ENCODE measurements at regions not wholly inside any gene's neighbourhood (a gene's known extent, or its start where the extent isn't known, plus 50 kb on each side); places are given as distances from the start of the nearest gene placed in this dataset.

DNA sequence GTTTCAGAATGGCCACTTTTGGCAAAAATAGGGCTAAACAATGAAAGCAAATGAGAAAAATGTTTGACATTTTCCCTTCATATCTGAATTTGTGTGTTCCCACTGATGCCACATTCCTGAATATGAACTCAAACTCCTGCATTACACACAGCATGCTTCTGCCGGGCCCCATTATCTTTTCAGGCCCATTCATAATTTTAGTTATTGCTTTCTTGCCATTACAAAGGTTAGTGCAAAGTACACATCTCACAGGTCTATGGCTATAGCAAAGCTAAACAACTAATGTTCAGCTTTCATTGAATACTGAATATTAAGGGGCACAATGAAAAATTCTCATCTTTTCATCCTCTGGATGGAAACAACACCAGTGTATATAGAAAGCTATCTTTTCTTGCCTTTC, 568.9 kb upstream of the ZNF608 start:
- DNase-seq: no peak
- POLR2A ChIA-PET: no interaction called here
- Mint-ChIP-seq H3K27me3 (no peaks in the 10 kb centered on the region), H3K4me1 (no peaks in the 10 kb centered on the region), H3K27ac (peak overlapping the region in 1 of 10 donors; percentile 2), H3K9me3 (peaks cover 0 to 23% (median 2%) of the 10 kb centered on the region in 9 donors), H3K36me3 (no peaks in the 10 kb centered on the region), H3K4me3 (no peak overlapping the region)
- ATAC-seq: no peak

DNA sequence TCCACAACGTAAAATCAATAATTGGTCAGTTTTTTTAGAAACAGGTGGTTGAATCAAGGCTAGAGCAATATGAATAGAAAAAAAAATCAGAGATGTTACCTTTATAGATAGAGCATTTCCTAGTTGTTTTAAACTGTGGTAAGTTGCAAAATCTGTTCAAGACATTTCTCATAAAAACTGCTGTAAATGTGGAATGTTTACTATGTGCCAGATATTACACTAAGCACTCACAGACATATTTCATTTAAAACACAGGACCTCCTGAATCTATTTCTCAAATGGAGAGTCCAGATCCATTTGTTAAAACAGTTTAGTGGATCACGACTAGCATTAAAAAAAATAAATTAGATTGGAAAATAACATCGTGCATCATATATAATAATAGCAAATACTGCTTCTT, 570.0 kb upstream of the ZNF608 start:
- no peaks in the 10 kb centered on the region for H3K4me1 Mint-ChIP-seq
- no peak overlapping the region for H3K4me3 Mint-ChIP-seq
- H3K36me3 Mint-ChIP-seq: no peaks in the 10 kb centered on the region
- H3K27ac Mint-ChIP-seq: no peak overlapping the region
- peaks cover 0 to 19% (median 2%) of the 10 kb centered on the region in 9 donors for H3K9me3 Mint-ChIP-seq
- no peaks in the 10 kb centered on the region for H3K27me3 Mint-ChIP-seq
- POLR2A ChIA-PET: no interaction called here
- ATAC-seq (no peak), DNase-seq (no peak)

DNA sequence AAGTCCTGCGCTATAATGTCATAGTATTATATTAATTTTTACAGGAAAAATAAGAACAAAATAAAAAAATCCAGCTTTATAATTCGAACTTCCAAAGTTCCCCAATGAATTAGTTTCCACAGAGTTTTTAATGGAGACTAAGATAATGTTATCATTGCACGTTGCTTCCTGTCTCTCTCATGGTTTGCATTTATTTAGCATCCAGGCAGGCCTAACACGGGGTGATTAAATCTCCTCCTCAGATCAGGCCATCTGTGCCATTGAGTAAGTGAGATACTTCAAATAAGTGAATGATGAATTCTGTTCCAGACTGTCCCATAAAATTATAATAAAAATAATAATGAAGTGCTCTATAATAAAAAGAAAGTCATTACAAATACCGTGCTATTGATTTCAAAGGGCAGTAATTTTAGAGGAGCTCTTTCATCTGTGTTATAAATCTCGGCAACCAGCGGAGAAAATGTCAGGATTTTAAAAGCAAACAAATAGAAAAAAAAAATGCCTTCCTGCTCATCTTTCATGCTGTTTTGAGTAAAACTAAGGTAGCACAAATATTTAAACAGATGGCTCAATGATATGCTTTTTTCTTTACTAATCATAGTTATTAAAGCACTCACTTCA, 570.6 kb upstream of the ZNF608 start:
- Mint-ChIP-seq H3K9me3 (peaks cover 0 to 19% (median 2%) of the 10 kb centered on the region in 9 donors), H3K36me3 (no peaks in the 10 kb centered on the region), H3K4me3 (no peak overlapping the region), H3K27me3 (no peaks in the 10 kb centered on the region), H3K4me1 (no peaks in the 10 kb centered on the region), H3K27ac (no peak overlapping the region)
- ATAC-seq (no peak), DNase-seq (no peak)
- POLR2A ChIA-PET: no interaction called here

DNA sequence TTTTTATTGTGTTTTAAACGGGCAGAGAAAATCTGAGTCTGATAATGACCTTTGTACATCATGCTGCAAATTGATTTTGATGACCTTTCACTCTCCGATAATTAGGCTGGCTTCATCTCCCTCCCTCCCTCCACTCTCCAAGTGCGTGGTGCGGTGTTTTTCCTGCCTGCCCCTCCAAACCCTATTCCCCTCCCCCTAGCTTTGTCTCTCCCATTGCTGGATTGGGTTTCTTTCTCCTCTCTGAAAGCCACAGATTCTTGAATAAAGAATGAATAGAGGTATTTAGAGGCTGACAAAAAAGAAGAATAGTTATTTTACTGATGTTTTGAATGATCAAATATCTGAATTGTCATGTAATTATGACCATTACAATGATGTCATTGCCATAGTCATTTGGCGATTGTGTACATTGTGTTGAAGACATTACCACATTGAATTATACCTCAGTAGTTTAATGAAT, 571.1 kb upstream of the ZNF608 start:
- Mint-ChIP-seq H3K27me3 (no peaks in the 10 kb centered on the region), H3K4me3 (no peak overlapping the region), H3K4me1 (no peaks in the 10 kb centered on the region), H3K27ac (no peak overlapping the region), H3K36me3 (no peaks in the 10 kb centered on the region), H3K9me3 (peaks cover 0 to 15% (median 2%) of the 10 kb centered on the region in 9 donors)
- no peak for DNase-seq
- POLR2A ChIA-PET: no interaction called here
- ATAC-seq: no peak

DNA sequence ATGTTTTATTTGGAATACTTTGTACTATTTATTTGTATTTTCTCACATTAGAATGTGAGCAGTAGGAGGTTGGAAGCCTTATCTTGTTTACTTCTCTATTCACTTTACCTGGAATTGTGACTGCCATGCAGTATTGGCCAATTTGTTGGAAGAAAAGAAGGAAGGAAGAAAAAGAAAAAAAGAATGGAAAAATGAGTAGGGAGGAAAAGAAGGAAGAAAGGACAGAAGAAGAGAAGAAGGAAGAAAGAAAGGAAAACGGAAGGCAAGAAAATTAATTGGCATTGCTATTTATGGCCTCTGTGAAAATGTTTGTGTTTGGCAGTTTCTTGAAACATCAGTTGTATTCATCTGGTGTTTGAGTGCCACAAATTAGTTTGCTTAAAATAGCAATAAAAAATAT, 575.2 kb upstream of the ZNF608 start:
- Mint-ChIP-seq H3K27ac (no peak overlapping the region), H3K9me3 (peaks cover 0 to 7% (median 0%) of the 10 kb centered on the region in 9 donors), H3K4me1 (no peaks in the 10 kb centered on the region), H3K4me3 (no peak overlapping the region), H3K27me3 (no peaks in the 10 kb centered on the region), H3K36me3 (no peaks in the 10 kb centered on the region)
- POLR2A ChIA-PET: no interaction called here
- ATAC-seq (no peak), DNase-seq (no peak)

DNA sequence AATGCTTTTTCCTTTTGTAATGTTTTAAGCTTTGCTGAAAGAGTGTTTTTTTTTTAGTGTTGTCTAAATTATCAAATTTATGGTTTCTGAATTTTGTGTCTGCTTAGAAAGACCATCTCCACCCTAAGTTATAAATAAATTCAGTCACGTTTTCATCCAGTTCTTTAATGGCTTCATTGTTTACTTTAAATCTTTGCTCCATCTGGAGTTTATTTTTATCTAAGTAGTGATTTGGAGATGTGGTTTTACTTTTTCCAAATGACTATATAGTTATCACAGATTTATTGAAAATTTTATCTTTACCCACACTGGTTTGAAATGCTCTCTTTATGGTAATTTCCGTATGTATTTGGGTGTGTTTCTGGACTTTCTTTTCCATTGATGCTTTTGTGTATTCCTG, 577.2 kb upstream of the ZNF608 start:
- Mint-ChIP-seq H3K9me3 (peaks cover 0 to 7% (median 0%) of the 10 kb centered on the region in 9 donors), H3K36me3 (no peaks in the 10 kb centered on the region), H3K4me1 (no peaks in the 10 kb centered on the region), H3K27ac (no peak overlapping the region), H3K27me3 (no peaks in the 10 kb centered on the region), H3K4me3 (no peak overlapping the region)
- POLR2A ChIA-PET: no interaction called here
- no peak for DNase-seq
- no peak for ATAC-seq

DNA sequence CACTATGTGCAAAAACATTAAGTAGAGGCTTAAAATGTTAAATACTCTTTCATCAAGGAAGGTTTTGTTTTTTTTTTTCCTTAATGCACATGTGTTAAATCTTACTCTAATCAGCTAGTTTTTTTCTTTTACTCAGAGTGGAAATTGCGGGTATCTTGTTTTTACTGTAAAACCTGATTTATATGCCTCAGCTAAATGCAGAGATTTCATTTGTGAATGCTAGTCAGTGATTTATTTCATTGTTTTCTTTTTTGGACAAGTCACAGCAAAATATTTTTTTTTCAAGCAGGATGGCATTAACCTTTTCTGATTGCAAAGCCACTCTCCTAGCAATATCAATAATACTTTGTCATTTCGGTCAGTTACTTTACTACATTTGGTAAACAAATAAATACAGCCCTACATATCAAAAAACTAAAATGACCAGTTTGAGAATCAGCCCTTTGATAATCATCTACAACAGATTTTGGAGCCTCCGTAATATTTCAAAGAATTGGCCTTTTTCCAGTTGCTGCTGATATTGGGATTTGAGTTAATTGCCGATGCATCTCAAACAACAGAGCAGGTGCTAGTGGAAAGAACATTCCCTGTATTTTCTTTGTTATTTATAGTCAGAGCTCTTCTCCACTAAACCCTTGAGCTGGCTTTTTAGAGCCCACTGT, 579.2 kb upstream of the ZNF608 start:
- Mint-ChIP-seq H3K27ac (no peak overlapping the region), H3K4me3 (no peak overlapping the region), H3K4me1 (no peaks in the 10 kb centered on the region), H3K27me3 (no peaks in the 10 kb centered on the region), H3K36me3 (no peaks in the 10 kb centered on the region), H3K9me3 (peaks cover 0 to 17% (median 2%) of the 10 kb centered on the region in 9 donors)
- ATAC-seq (no peak), DNase-seq (no peak)
- POLR2A ChIA-PET: no interaction called here

DNA sequence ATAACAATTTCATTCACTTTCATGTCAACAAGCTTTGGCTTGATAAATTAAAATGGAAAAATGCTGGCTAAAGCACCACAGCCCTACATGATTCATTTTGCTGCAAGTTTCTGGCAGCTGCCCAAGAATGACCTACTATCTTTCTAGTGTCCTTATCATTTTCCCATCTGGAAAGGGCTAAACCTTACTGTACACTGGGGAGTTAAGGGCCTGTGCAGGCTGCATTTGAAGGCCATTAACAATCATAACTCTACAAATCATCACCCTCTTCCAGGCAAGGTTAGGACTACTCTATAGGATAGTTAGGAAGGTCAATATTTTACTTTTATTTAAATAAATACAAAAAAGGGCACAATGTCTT, 579.7 kb upstream of the ZNF608 start:
- ATAC-seq (no peak), DNase-seq (no peak)
- POLR2A ChIA-PET: no interaction called here
- no peaks in the 10 kb centered on the region for H3K36me3 Mint-ChIP-seq
- peaks cover 0 to 17% (median under 1%) of the 10 kb centered on the region in 9 donors for H3K9me3 Mint-ChIP-seq
- H3K4me1 Mint-ChIP-seq: no peaks in the 10 kb centered on the region
- H3K27ac Mint-ChIP-seq: peak overlapping the region in 1 of 10 donors; percentile 65
- H3K4me3 Mint-ChIP-seq: no peak overlapping the region
- H3K27me3 Mint-ChIP-seq: no peaks in the 10 kb centered on the region

DNA sequence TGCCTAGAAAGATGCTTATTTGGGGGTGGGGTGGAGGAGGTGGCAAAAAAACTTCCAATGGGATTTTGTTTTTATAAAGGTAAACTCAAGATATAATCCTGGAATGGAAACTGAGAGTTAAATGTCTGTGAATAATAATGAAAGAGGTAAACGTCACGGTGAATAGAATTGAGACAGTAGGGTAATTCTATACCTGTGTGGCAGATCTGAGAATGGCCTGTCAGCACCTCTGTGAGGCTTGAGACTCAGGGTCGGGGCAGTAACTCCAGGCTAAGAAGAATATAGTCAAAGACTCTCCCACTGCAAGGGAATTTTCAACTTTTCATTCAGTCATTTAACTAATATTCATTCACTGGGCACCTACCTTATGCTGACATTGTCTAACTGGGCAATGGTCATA, 581.2 kb upstream of the ZNF608 start:
- Mint-ChIP-seq H3K27ac (no peak overlapping the region), H3K36me3 (no peaks in the 10 kb centered on the region), H3K9me3 (peaks cover 0 to 17% (median 0%) of the 10 kb centered on the region in 9 donors), H3K4me3 (no peak overlapping the region), H3K4me1 (no peaks in the 10 kb centered on the region), H3K27me3 (no peaks in the 10 kb centered on the region)
- POLR2A ChIA-PET: no interaction called here
- ATAC-seq (no peak), DNase-seq (no peak)

DNA sequence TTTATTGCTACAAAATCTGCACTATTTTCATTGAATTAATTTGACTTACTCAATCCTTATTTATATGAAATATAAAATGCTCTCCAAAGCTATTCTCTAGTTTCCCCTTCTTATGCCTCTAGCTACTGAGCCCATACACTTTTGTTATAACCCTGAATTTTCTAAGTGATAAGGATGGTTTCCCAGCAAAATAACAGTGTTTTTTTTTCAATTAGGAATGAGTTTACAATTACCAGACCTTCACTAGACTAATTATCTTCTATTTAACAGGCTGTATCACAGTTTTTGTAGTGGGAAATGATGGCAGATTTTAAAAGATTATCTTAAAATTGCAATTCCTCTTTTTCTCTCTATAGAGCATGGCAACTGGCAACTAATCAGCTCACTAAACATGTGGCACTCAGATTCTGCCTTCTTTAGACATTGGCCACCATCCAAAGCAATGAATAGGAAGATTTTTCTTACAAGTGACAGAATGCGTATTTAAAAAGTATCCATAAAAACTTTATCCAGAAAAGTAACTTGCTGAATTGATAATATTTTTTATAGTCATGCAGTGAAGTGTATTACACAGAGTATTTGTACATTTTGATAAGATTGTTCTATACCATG, 585.7 kb upstream of the ZNF608 start:
- Mint-ChIP-seq H3K27me3 (no peaks in the 10 kb centered on the region), H3K27ac (no peak overlapping the region), H3K9me3 (peaks cover 0 to 17% (median 0%) of the 10 kb centered on the region in 9 donors), H3K4me1 (no peaks in the 10 kb centered on the region), H3K36me3 (no peaks in the 10 kb centered on the region), H3K4me3 (no peak overlapping the region)
- DNase-seq: no peak
- no peak for ATAC-seq
- POLR2A ChIA-PET: no interaction called here

DNA sequence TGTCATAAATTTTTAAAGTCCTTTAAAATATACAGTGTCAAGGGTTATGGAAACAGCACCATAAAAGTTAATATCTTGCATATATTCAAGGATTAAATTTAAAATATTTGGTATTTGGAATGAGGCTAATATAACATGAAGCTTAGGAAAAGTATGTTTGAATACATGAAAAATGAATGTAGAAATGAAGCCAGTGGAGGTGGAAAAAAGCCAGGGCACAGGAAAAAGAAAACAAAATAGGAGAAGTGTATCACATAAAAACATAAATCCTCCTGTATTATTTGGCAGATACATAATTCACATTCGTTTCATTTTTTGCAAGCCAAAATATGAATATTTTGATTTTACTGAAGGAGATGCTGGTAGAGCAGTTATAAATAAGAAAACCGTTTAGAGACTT, 587.0 kb upstream of the ZNF608 start:
- DNase-seq: no peak
- H3K27ac Mint-ChIP-seq: no peak overlapping the region

DNA sequence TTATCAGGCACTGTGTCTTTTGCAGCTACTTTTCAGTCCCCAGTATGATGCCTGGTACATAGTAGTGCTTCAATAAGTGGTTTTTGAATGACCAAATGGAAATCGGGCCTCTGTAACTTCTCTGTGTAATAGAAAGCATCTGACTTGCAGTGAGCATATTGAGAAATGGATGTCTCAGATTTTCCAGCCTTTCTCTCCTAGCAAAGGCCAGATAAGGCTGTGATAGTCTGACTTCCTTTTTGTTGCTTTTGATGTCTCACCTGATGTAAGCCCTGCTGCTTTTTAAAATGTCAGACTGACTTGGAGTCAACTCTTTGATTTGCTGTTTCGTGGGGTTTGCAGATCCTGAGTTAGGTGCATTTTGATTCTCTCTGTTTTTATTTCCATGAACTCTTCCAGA, 590.0 kb upstream of the ZNF608 start:
- H3K36me3 Mint-ChIP-seq: no peaks in the 10 kb centered on the region
- no peak overlapping the region for H3K4me3 Mint-ChIP-seq

More for the DNA sequence above, 587.0 kb upstream of the ZNF608 start:
- no peak for ATAC-seq
- Mint-ChIP-seq H3K27me3 (no peaks in the 10 kb centered on the region), H3K36me3 (no peaks in the 10 kb centered on the region), H3K4me3 (no peak overlapping the region), H3K9me3 (peaks cover 0 to 17% (median 0%) of the 10 kb centered on the region in 9 donors), H3K4me1 (no peaks in the 10 kb centered on the region)
- POLR2A ChIA-PET: no interaction called here

DNA sequence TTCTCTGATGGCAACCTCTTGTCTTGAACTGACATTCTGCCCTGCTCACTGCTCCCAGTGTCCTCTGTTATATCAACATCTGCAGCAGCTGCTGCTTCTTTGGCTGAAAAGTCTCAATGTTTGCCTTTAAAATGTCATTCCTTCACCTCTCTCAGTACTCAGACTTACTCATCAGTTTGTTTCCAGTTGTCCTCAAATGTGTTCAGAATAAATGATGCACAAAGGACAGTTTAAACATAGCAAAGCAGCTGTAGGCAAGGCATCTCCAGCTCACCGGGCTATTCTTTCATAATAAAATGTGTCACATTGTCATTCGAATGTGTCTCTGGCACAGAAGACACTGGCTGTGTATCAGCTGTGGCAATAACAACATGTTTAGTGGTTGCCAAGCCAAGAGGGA, 590.9 kb upstream of the ZNF608 start:
- DNase-seq: no peak
- POLR2A ChIA-PET: no interaction called here
- no peaks in the 10 kb centered on the region for H3K27me3 Mint-ChIP-seq
- no peak overlapping the region for H3K27ac Mint-ChIP-seq
- no peaks in the 10 kb centered on the region for H3K36me3 Mint-ChIP-seq
- no peak for ATAC-seq
- H3K9me3 Mint-ChIP-seq: peaks cover 0 to 9% (median 3%) of the 10 kb centered on the region in 9 donors
- no peak overlapping the region for H3K4me3 Mint-ChIP-seq
- H3K4me1 Mint-ChIP-seq: peaks cover 0 to 5% (median 0%) of the 10 kb centered on the region in 4 donors

More for the DNA sequence above, 590.0 kb upstream of the ZNF608 start:
- peaks cover 0 to 5% (median 0%) of the 10 kb centered on the region in 4 donors for H3K4me1 Mint-ChIP-seq
- H3K27me3 Mint-ChIP-seq: no peaks in the 10 kb centered on the region
- POLR2A ChIA-PET: no interaction called here
- peaks cover 0 to 7% (median 0%) of the 10 kb centered on the region in 9 donors for H3K9me3 Mint-ChIP-seq
- DNase-seq: no peak
- H3K27ac Mint-ChIP-seq: no peak overlapping the region
- ATAC-seq: no peak
